ENCODE measurements at regions not wholly inside any gene's neighbourhood (a gene's known extent, or its start where the extent isn't known, plus 50 kb on each side); places are given as distances from the start of the nearest gene placed in this dataset.

GRCh38 chr2:57550912-57551311 is 495.7 kb upstream of the VRK2 start:
- Histone ChIP-seq H3K4me1 (ENCODE audit: low read length) (peaks cover 7% of the 10 kb centered on the region; the same call in 1 of the 2 replicates), H3K36me3 (replicated peaks; ENCODE audit: insufficient read depth, low read length) (no peaks in the 10 kb centered on the region), H4K20me1 (ENCODE audit: insufficient read depth, low read length) (no peaks in the 10 kb centered on the region), H3K4me2 (ENCODE audit: low read depth, low read length) (no peak overlapping the region), H3K27ac (ENCODE audit: low read length) (no peak overlapping the region), H3K9me3 (replicated peaks; ENCODE audit: insufficient read depth, low read length) (no peaks in the 10 kb centered on the region), H3K9me2 (replicated peaks; ENCODE audit: insufficient read depth, low read length) (no peaks in the 10 kb centered on the region), H3F3A (ENCODE audit: insufficient read depth, low read length) (no peaks in the 10 kb centered on the region), H3K9ac (ENCODE audit: low read length) (no peak overlapping the region), H3K79me2 (ENCODE audit: low read length) (no peaks in the 10 kb centered on the region), H3K4me3 (ENCODE audit: low read length) (no peak overlapping the region), H2AFZ (ENCODE audit: low read length) (no peak overlapping the region), H3K27me3 (replicated peaks; ENCODE audit: insufficient read depth, low read length) (no peaks in the 10 kb centered on the region)
- DNase-seq = no peak
- no peak for TF ChIP-seq CTCF (IDR thresholded peaks at IDR 0.05; ENCODE audit: low read length)
- no peak for TF ChIP-seq EZH2phosphoT487 (IDR thresholded peaks at IDR 0.05; ENCODE audit: low read length)
- no peak for TF ChIP-seq EZH2 (optimal IDR thresholded peaks at IDR 0.05; ENCODE audit: low read depth, low read length)

DNA sequence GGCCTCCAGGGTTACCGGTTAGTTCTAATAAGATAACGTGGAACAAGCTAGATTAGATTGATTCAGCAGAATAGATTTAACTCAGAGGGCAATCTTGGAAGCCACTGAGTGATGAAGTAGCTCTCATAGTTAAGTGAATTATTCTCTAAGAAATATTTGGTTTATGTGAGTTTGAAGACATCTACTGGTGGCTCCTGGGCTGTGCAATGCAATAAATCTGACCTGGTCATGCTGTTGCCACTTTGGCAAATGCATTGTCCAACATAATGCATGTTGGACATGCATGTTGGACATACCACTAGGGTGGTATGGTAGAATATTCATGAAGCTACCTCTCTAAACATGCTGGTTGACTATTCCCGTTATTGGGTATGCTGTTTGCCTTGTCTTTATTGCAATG is 493.7 kb upstream of the VRK2 start:
- no peaks in the 10 kb centered on the region for H3K79me2 ChIP-seq (ENCODE audit: low read length)
- no peaks in the 10 kb centered on the region for H3K27me3 ChIP-seq (replicated peaks; ENCODE audit: insufficient read depth, low read length)
- no peak overlapping the region for H3K9ac ChIP-seq (ENCODE audit: low read length)
- H3K4me3 ChIP-seq (ENCODE audit: low read length) = no peak overlapping the region
- H3K4me1 ChIP-seq (ENCODE audit: low read length) = peaks cover 7% of the 10 kb centered on the region; the same call in 1 of the 2 replicates
- TF ChIP-seq CTCF (IDR thresholded peaks at IDR 0.05; ENCODE audit: low read length) = no peak; the same call in 1 of the 2 replicates
- no peak for TF ChIP-seq EZH2 (optimal IDR thresholded peaks at IDR 0.05; ENCODE audit: low read depth, low read length)
- no peak for TF ChIP-seq EZH2phosphoT487 (IDR thresholded peaks at IDR 0.05; ENCODE audit: low read length)
- H3K9me2 ChIP-seq (replicated peaks; ENCODE audit: insufficient read depth, low read length) = no peaks in the 10 kb centered on the region
- no peaks in the 10 kb centered on the region for H3F3A ChIP-seq (ENCODE audit: insufficient read depth, low read length)
- H2AFZ ChIP-seq (ENCODE audit: low read length) = no peak overlapping the region
- no peaks in the 10 kb centered on the region for H3K36me3 ChIP-seq (replicated peaks; ENCODE audit: insufficient read depth, low read length)
- no peak for DNase-seq
- no peaks in the 10 kb centered on the region for H3K9me3 ChIP-seq (replicated peaks; ENCODE audit: insufficient read depth, low read length)
- H3K4me2 ChIP-seq (ENCODE audit: low read depth, low read length) = no peak overlapping the region
- no peaks in the 10 kb centered on the region for H4K20me1 ChIP-seq (ENCODE audit: insufficient read depth, low read length)
- no peak overlapping the region for H3K27ac ChIP-seq (ENCODE audit: low read length)

DNA sequence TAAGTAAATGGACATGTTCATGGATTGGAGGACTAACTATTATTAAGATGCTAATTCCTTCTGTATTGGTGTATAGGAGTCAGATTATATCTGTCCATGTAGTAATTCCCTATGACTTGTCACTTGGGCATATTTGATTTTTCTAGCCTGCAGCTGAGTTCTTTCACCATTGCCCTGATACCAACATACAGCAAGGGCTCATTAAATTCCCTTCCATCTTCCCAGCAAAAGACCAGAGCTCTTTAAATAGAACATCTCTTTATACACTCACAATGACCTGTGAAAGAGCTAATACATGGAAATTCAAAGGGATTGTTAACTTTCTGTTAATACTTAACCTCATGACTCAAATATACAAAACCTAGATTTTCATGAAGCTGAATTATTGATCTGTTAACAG is 492.3 kb upstream of the VRK2 start:
- Histone ChIP-seq H3K9ac (ENCODE audit: low read length) (no peak overlapping the region), H3K36me3 (replicated peaks; ENCODE audit: insufficient read depth, low read length) (no peaks in the 10 kb centered on the region), H3F3A (ENCODE audit: insufficient read depth, low read length) (no peaks in the 10 kb centered on the region), H3K9me3 (replicated peaks; ENCODE audit: insufficient read depth, low read length) (no peaks in the 10 kb centered on the region), H3K9me2 (replicated peaks; ENCODE audit: insufficient read depth, low read length) (no peaks in the 10 kb centered on the region), H3K27ac (ENCODE audit: low read length) (no peak overlapping the region), H3K4me1 (ENCODE audit: low read length) (peaks cover 7% of the 10 kb centered on the region; the same call in 1 of the 2 replicates), H2AFZ (ENCODE audit: low read length) (no peak overlapping the region), H3K27me3 (replicated peaks; ENCODE audit: insufficient read depth, low read length) (no peaks in the 10 kb centered on the region), H4K20me1 (ENCODE audit: insufficient read depth, low read length) (no peaks in the 10 kb centered on the region), H3K79me2 (ENCODE audit: low read length) (no peaks in the 10 kb centered on the region), H3K4me2 (ENCODE audit: low read depth, low read length) (no peak overlapping the region), H3K4me3 (ENCODE audit: low read length) (no peak overlapping the region)
- TF ChIP-seq EZH2phosphoT487 (IDR thresholded peaks at IDR 0.05; ENCODE audit: low read length) (no peak), CTCF (IDR thresholded peaks at IDR 0.05; ENCODE audit: low read length) (no peak), EZH2 (optimal IDR thresholded peaks at IDR 0.05; ENCODE audit: low read depth, low read length) (no peak)
- DNase-seq = no peak
